SU-DHL-6 (cell line): ENCODE measurements at regions not wholly inside any gene's neighbourhood (a gene's known extent, or its start where the extent isn't known, plus 50 kb on each side); places are given as distances from the start of the nearest gene placed in this dataset.

Source experiments
- EZH2phosphoT487 ChIP-seq: fragments of 200-600 bp; sonication (generic), shearing (Covaris generic); conservative IDR thresholded peaks from 2 replicates; pipeline ENCODE4 v1.6.1; 2018; ENCODE audit warnings: mild to moderate bottlenecking, antibody characterized with exemption, low read length, moderate library complexity, mixed read lengths
- TF ChIP-seq, protein P1 (sequence below): fragments of 200-600 bp; sonication (generic); IDR thresholded peaks from one replicate; pipeline ENCODE4 v1.5.1; 2017; ENCODE audit warnings: antibody characterized with exemption, mild to moderate bottlenecking, low read length, moderate library complexity; ENCODE audit not compliant: insufficient read depth, poor library complexity, severe bottlenecking

DNA sequence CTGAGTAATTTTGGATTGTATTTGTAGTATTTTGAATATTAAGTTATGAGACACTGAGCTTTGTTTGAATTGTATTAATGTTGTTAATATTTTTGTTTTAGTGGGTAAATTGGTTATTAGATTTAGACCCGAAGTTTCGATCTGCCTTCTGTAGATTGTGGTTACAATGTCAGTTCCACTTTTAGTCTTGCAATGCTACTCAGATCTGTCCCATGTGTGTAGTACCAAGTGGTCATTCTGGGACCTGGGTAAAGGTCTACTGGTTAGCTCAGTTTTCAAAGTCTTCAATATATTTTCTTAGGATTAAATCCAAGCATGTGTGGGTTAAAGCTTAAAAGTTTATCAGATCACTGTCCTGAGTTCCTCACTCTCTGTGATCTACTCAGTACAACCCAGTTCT, 346.5 kb upstream of the PROX1 start:
- TF ChIP-seq, protein P1, sequence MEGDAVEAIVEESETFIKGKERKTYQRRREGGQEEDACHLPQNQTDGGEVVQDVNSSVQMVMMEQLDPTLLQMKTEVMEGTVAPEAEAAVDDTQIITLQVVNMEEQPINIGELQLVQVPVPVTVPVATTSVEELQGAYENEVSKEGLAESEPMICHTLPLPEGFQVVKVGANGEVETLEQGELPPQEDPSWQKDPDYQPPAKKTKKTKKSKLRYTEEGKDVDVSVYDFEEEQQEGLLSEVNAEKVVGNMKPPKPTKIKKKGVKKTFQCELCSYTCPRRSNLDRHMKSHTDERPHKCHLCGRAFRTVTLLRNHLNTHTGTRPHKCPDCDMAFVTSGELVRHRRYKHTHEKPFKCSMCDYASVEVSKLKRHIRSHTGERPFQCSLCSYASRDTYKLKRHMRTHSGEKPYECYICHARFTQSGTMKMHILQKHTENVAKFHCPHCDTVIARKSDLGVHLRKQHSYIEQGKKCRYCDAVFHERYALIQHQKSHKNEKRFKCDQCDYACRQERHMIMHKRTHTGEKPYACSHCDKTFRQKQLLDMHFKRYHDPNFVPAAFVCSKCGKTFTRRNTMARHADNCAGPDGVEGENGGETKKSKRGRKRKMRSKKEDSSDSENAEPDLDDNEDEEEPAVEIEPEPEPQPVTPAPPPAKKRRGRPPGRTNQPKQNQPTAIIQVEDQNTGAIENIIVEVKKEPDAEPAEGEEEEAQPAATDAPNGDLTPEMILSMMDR, result no peak
- TF ChIP-seq EZH2phosphoT487, result no peak
